Epithelial cell of proximal tubule (primary cell): ENCODE measurements at regions not wholly inside any gene's neighbourhood (a gene's known extent, or its start where the extent isn't known, plus 50 kb on each side); places are given as distances from the start of the nearest gene placed in this dataset.
"Not testable (repeated sequence)": the region's sequence is repeated elsewhere in the genome, so short reads cannot be mapped to it uniquely, and the experiment has no call there.

ENCODE experiments used
- DNase-seq: peaks from one replicate; pipeline ENCODE4 v3.0.0-alpha.2; 2011; ENCODE audit warnings: low read depth
- H3K4me3 ChIP-seq: 2 replicates; pipeline ENCODE4 v1.5.1; 2011; ENCODE audit warnings: low read depth, mild to moderate bottlenecking, low read length
- TF ChIP-seq, protein P1 (sequence below): conservative IDR thresholded peaks from 2 replicates; pipeline ENCODE4 v1.5.1; 2012; ENCODE audit warnings: low read depth, mild to moderate bottlenecking, low read length

DNA sequence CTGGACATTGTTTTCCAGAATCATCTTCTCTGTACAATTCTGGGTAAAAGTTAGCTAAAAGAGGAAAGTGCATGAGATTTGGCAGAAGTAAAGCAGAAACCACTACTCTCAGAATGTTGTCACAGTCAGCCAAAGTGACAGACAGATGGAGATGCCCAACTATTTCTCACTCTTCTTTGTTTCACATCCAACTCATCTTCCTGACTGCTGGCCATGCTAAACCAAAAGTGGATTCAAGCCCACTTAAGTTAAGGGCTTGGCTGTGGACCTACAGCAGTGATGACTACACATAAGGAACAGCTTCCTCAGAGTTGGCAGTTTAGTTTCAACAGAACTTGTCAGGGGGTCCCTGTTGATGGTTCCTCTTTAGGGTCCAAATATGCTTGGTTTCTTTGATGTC lies 730.2 kb downstream of the LRRIQ3 start:
- H3K4me3 ChIP-seq, result no peak overlapping the region
- no peak for DNase-seq
- TF ChIP-seq, protein P1, sequence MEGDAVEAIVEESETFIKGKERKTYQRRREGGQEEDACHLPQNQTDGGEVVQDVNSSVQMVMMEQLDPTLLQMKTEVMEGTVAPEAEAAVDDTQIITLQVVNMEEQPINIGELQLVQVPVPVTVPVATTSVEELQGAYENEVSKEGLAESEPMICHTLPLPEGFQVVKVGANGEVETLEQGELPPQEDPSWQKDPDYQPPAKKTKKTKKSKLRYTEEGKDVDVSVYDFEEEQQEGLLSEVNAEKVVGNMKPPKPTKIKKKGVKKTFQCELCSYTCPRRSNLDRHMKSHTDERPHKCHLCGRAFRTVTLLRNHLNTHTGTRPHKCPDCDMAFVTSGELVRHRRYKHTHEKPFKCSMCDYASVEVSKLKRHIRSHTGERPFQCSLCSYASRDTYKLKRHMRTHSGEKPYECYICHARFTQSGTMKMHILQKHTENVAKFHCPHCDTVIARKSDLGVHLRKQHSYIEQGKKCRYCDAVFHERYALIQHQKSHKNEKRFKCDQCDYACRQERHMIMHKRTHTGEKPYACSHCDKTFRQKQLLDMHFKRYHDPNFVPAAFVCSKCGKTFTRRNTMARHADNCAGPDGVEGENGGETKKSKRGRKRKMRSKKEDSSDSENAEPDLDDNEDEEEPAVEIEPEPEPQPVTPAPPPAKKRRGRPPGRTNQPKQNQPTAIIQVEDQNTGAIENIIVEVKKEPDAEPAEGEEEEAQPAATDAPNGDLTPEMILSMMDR, result no peak

DNA sequence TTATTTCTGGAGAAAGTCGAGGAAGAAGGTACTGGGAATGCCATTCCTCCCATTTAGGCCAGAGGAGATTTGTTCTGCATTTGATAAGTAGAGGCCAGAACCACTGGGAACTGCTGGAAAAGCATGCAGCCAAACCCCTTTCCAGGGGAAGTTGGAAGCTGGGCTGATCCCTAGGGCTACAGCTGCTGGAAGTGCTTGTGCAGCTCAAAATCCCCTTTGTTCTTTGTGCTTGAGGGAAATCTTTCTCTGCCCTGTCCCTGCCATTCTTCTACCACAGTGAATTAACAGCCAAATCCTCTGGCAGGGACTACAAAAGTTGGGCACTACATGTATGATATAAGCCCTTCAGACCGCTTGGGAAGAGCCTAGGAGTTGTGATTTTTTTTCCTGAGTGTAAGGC lies 734.1 kb downstream of the LRRIQ3 start:
- no peak for DNase-seq
- TF ChIP-seq, protein P1, result no peak
- no peak overlapping the region for H3K4me3 ChIP-seq

DNA sequence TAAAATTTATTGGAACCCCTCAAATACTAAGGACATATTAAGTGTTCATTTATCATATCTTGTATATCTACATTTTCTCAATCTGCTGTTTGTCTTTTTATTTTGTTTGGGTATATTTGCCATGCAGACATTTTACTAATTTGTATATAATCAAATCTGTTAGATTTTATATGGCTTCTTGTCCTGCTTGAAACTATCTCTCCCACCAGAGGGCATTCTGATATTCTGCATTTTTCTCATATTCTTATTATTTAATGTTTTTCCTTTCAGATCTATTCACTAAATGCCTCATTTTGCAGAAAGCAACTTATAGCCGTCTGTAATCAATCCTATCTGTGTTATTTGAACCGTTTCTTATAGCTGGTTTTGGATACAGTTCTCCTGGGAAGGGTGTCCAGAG lies 745.5 kb downstream of the LRRIQ3 start:
- DNase-seq, result no peak
- H3K4me3 ChIP-seq, result no peak overlapping the region
- TF ChIP-seq, protein P1, result peak; percentile 42

DNA sequence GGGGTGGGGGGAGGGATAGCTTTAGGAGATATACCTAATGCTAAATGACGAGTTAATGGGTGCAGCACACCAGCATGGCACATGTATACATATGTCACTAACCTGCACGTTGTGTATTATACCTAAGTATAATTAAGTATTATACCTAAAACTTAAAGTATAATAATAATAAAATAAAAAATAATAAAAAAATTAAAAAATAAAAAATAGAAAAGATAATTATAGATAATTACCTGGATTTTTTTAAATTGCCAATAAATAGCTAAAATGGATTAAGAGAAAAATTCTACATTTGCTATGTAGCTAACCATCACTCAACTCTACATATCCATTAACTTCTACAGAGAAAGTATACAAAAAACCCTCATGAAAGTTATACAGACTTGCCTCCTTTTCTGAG lies 747.3 kb downstream of the LRRIQ3 start:
- not testable (repeated sequence) for DNase-seq, H3K4me3 ChIP-seq

DNA sequence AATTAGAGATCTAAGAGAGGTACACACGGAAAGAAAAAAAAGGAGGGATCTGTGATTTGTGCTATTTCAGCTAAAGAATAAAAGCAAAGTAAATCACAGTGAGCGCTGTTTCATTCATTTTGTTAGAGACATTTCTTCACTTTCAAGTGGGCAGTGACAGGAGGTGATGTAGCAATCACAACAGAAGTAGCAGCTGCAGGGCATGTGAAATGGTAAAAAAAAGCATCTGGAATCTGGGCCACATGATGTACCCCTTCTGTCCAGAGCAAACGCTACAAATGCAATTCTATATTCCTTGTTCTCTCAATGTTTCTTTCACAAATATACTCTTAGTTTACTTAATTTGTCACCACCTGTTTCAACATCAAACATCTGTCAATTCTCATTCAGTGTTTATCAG lies 786.5 kb downstream of the LRRIQ3 start:
- TF ChIP-seq, protein P1, result no peak
- no peak overlapping the region for H3K4me3 ChIP-seq
- no peak for DNase-seq

DNA sequence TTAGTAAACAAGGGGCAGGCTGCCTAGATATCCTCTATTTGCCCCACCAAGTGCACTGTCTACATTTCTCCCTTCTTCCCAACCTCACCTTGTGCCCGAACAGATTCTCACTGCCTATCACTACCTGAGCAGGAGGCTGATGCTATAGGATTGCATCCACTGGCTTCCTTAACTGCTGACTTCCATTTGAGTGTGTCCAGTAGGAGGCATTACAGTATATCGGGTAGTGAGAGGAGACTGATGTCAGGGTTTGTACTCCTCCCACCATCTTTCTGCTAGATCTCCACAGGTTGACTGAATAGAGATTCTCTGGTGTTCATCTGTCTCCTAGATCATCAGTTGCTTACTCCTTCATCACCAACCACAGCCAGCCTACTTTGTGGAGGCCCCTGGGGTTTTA lies 796.3 kb downstream of the LRRIQ3 start:
- H3K4me3 ChIP-seq, result no peak overlapping the region
- DNase-seq, result no peak
- TF ChIP-seq, protein P1, result peak; percentile 21

DNA sequence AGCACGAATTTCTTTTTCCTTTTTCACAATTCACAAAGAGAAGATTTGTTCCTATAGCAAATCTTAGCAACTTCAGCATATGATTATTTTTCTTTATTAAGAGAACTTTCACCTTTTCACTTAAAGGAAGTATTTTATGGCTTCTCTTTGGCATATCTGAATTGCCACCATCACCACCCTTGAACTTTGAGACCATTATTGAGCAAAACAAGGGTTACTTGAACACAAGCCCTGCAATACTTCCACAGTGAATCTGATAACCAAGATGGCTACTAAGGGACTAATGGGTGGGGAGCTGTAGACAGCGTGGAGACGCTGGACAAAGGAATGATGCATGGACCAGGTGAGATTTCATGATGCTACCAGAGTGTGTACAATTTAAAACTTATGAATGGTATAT lies 815.0 kb downstream of the LRRIQ3 start:
- TF ChIP-seq, protein P1, result no peak
- no peak overlapping the region for H3K4me3 ChIP-seq
- no peak for DNase-seq

DNA sequence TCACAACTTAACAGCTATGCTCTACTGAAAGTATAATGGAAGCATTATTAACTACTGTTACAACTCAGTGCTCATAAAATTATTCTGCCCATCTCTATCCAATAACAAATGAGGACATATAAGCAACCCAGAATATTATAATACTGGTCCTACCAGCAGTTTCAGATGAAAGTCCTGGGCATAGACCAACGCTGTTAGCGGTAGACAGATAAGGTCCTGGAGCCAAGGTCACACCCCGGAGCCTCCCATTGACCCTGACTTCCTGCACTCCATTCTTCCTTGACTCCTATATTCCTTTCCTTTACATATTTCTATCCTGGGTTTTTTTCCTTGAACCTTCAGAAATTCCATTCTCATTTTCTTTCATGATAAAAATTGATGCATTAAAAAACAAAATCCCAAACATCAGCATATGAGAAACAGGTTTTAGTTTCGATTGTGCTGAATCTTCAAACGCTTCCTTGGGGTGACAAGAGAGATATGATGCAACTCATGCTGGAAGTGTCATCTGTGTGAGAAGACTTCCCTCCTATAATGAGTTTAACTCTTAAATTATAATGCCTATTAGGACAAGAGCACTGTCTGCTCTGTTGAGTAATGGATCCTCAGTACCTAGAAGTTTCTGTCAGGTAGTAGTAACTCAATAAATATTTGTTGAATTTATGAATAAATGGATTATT lies 831.1 kb downstream of the LRRIQ3 start:
- no peak for DNase-seq
- TF ChIP-seq, protein P1, result no peak
- H3K4me3 ChIP-seq, result no peak overlapping the region
